Mucosa of stomach (tissue), 1 donor: ENCODE measurements at regions not wholly inside any gene's neighbourhood (a gene's known extent, or its start where the extent isn't known, plus 50 kb on each side); places are given as distances from the start of the nearest gene placed in this dataset.
"Not testable (repeated sequence)": the region's sequence is repeated elsewhere in the genome, so short reads cannot be mapped to it uniquely, and the experiment has no call there.

Experiments
- H3K27me3 ChIP-seq: one replicate; pipeline ENCODE4 v1.7.0; 2013; ENCODE audit warnings: mild to moderate bottlenecking, low read length; ENCODE audit not compliant: control insufficient read depth, insufficient read depth
- H3K36me3 ChIP-seq: one replicate; pipeline ENCODE4 v1.7.0; 2013; ENCODE audit warnings: low read length; ENCODE audit not compliant: control insufficient read depth, insufficient read depth
- H3K4me1 ChIP-seq: one replicate; pipeline ENCODE4 v1.7.0; 2013; ENCODE audit warnings: mild to moderate bottlenecking, low read length; ENCODE audit not compliant: control insufficient read depth, insufficient read depth
- H3K4me3 ChIP-seq: one replicate; pipeline ENCODE4 v1.7.0; 2013; ENCODE audit warnings: low read length
- H3K9ac ChIP-seq: one replicate; pipeline ENCODE4 v1.7.0; 2013; ENCODE audit warnings: mild to moderate bottlenecking, low read length, moderate library complexity
- H3K9me3 ChIP-seq: one replicate; pipeline ENCODE4 v1.7.0; 2013; ENCODE audit warnings: mild to moderate bottlenecking, low read length, moderate library complexity; ENCODE audit not compliant: control insufficient read depth
- donor health status: Pancreatic carcinoma.

GRCh38 chr22:48071305-48071704 is 1308.9 kb downstream of the TBC1D22A start:
- H3K4me1 ChIP-seq = no peaks in the 10 kb centered on the region
- no peak overlapping the region for H3K4me3 ChIP-seq

DNA sequence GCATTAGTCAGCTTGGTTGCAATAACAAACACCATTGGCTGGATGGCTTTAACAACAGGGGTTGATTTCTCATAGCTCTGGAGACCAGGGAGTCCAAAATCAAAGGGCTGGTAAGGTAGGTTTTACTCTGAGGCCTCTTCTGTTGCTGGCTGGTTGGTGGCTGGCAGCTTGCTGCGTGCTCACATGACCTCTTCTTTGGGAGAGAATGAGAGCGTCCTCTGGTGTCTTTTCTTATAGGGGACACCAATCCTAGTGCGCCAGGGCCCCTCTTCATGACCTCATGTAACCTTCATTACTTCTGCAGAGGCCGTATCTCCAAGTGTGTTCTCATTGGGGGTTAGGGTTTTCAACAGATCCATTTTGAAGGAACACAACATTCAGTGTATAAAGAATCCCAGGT is 1308.3 kb downstream of the TBC1D22A start:
- no peaks in the 10 kb centered on the region for H3K36me3 ChIP-seq
- no peak overlapping the region for H3K9ac ChIP-seq
- no peaks in the 10 kb centered on the region for H3K27me3 ChIP-seq
- H3K4me3 ChIP-seq = no peak overlapping the region
- H3K4me1 ChIP-seq = no peaks in the 10 kb centered on the region
- H3K9me3 ChIP-seq = no peaks in the 10 kb centered on the region

More at GRCh38 chr22:48071305-48071704, 1308.9 kb downstream of the TBC1D22A start:
- H3K27me3 ChIP-seq = no peaks in the 10 kb centered on the region
- H3K36me3 ChIP-seq = no peaks in the 10 kb centered on the region
- no peak overlapping the region for H3K9ac ChIP-seq
- H3K9me3 ChIP-seq = no peaks in the 10 kb centered on the region

- H3K9me3 ChIP-seq = no peaks in the 10 kb centered on the region
- no peak overlapping the region for H3K4me3 ChIP-seq
- H3K36me3 ChIP-seq = no peaks in the 10 kb centered on the region
- no peak overlapping the region for H3K9ac ChIP-seq
- H3K4me1 ChIP-seq = no peaks in the 10 kb centered on the region
- H3K27me3 ChIP-seq = no peaks in the 10 kb centered on the region
Measured at GRCh38 chr22:48070083-48070482, 1307.6 kb downstream of the TBC1D22A start.

GRCh38 chr22:48069256-48069655 is 1306.8 kb downstream of the TBC1D22A start:
- H3K27me3 ChIP-seq = no peaks in the 10 kb centered on the region
- no peak overlapping the region for H3K9ac ChIP-seq
- no peaks in the 10 kb centered on the region for H3K9me3 ChIP-seq
- H3K36me3 ChIP-seq = no peaks in the 10 kb centered on the region
- no peaks in the 10 kb centered on the region for H3K4me1 ChIP-seq
- no peak overlapping the region for H3K4me3 ChIP-seq

- no peaks in the 10 kb centered on the region for H3K4me1 ChIP-seq
- no peak overlapping the region for H3K9ac ChIP-seq
- no peaks in the 10 kb centered on the region for H3K36me3 ChIP-seq
- no peaks in the 10 kb centered on the region for H3K9me3 ChIP-seq
- H3K27me3 ChIP-seq = no peaks in the 10 kb centered on the region
- no peak overlapping the region for H3K4me3 ChIP-seq
Measured at GRCh38 chr22:48068323-48068885, 1306.0 kb downstream of the TBC1D22A start.

- H3K4me1 ChIP-seq = no peaks in the 10 kb centered on the region
- no peak overlapping the region for H3K9ac ChIP-seq
- no peaks in the 10 kb centered on the region for H3K27me3 ChIP-seq
- H3K36me3 ChIP-seq = no peaks in the 10 kb centered on the region
- H3K4me3 ChIP-seq = no peak overlapping the region
- no peaks in the 10 kb centered on the region for H3K9me3 ChIP-seq
Measured at GRCh38 chr22:48065892-48066291, 1303.4 kb downstream of the TBC1D22A start.

DNA sequence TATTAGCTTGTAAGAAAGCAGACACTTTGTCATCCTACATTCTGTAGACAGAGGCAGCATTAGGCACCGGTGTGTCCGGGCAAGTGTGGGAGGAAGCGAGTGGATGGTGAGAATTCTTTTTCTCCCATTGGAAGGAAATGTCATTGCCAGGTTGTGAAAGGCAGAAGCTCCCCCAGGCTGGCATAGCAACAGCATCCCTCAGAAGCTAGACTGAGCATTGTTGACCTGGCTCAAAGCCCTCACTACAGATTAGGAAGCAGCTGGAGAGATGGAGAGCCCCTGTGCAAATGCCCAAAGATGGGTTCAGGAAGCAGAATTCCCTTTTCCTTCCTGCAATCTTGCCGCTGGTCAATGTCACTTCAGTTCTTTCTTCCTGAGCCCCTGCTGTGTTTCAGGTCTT is 1299.3 kb downstream of the TBC1D22A start:
- H3K4me3 ChIP-seq = no peak overlapping the region
- H3K36me3 ChIP-seq = no peaks in the 10 kb centered on the region
- H3K4me1 ChIP-seq = no peaks in the 10 kb centered on the region
- no peak overlapping the region for H3K9ac ChIP-seq
- no peaks in the 10 kb centered on the region for H3K27me3 ChIP-seq
- no peaks in the 10 kb centered on the region for H3K9me3 ChIP-seq

DNA sequence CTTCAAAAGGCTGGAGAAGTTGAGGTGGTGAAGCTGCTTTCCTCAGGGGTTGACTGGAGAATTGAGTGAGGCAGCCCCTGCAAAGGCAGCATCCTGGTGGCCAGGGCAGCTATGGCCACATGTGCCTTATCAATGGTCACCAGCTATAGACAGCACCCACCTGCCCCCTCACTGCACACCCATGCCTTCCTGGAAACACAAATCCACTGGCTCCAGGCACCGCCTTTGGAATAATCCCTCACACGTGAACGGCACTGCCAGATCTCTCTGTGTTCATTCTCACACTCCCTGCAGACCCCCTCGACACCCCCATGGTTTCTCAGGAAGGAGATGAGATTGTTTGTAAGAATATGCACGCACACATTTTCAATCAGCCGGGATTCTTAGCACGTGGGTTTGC is 1297.8 kb downstream of the TBC1D22A start:
- Histone ChIP-seq H3K9ac (no peak overlapping the region), H3K4me3 (no peak overlapping the region), H3K27me3 (no peaks in the 10 kb centered on the region), H3K9me3 (no peaks in the 10 kb centered on the region), H3K36me3 (no peaks in the 10 kb centered on the region), H3K4me1 (no peaks in the 10 kb centered on the region)

DNA sequence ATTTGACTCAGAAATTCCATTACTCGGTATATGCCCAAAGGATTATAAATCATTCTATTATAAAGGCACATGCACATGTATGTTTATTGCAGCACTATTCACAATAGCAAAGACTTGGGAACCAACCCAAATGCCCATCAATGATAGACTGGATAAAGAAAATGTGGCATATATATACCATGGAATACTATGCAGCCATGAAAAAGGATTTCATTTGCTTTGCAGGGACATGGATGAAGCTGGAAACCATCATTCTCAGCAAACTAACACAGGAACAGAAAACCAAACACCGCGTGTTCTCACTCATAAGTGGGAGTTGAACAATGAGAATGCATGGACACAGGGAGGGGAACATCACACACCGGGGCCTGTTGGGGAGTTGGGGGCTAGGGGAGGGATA is 1297.1 kb downstream of the TBC1D22A start:
- H3K36me3 ChIP-seq, H3K4me3 ChIP-seq, H3K9ac ChIP-seq, H3K4me1 ChIP-seq, H3K9me3 ChIP-seq, H3K27me3 ChIP-seq: not testable (repeated sequence)

DNA sequence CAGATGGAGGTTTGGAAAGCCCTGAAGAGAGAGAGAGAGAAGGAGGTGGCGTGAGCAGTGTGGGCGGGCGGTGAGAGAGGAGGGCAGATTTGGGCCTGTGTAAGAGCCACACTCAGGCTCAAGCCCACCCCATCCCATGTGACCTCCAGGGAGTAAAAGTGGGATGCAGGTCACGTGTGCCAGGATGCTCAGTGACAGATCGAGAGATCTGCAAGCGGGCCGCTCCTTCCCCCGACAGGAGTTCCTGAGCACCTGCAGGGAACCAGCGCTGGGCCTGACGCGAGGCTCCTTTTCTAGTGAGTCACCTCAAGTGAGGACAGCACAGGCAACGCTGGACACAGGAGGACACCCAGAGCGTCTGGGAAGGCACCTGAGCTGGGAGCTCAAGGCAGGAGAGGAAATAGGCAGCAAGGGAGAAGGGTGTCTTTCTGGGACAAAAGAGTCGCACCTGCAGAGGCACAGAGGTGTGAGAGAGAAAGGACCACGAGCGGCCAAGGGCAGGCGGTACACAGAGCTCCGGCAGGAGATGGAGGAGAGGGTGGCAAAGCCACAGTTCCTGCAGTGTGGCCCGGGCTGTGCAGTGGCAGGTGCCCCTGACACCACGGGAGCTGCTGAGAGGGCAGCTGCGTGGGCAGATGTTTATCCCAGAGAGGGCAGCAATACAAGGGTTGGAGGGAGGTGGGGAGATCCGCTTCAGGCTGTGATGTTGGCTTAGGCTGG is 1294.8 kb downstream of the TBC1D22A start:
- Histone ChIP-seq H3K4me1 (no peaks in the 10 kb centered on the region), H3K27me3 (no peaks in the 10 kb centered on the region), H3K4me3 (no peak overlapping the region), H3K9ac (no peak overlapping the region), H3K36me3 (no peaks in the 10 kb centered on the region), H3K9me3 (no peaks in the 10 kb centered on the region)

- Histone ChIP-seq H3K27me3 (no peaks in the 10 kb centered on the region), H3K4me3 (no peak overlapping the region), H3K4me1 (no peaks in the 10 kb centered on the region), H3K36me3 (no peaks in the 10 kb centered on the region), H3K9me3 (no peaks in the 10 kb centered on the region), H3K9ac (no peak overlapping the region)
Measured at GRCh38 chr22:48055827-48056226, 1293.4 kb downstream of the TBC1D22A start.

DNA sequence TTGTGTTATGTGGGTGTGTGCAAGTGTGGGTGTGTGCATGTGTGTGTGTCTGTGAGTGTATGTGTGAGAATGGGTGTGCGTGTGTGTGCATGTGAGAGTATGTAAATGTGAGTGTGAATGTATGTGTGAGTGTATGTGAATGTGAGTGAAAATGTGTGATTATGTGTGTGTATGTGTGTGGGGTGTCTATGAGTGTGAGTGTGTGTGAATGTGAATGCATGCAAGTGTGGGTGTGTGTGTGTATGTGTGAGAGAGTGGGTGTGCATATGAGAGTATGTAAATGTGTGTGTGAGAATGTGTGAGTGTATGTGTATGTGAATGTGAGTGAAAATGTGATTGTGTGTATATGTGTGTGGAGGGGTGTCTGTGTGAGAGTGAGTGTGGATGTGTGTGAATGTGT is 1292.7 kb downstream of the TBC1D22A start:
- Histone ChIP-seq H3K9me3 (no peaks in the 10 kb centered on the region), H3K27me3 (no peaks in the 10 kb centered on the region), H3K36me3 (no peaks in the 10 kb centered on the region), H3K4me3 (no peak overlapping the region), H3K4me1 (no peaks in the 10 kb centered on the region), H3K9ac (no peak overlapping the region)
